ENCODE measurements at regions not wholly inside any gene's neighbourhood (a gene's known extent, or its start where the extent isn't known, plus 50 kb on each side); places are given as distances from the start of the nearest gene placed in this dataset.
"Not testable (repeated sequence)": the region's sequence is repeated elsewhere in the genome, so short reads cannot be mapped to it uniquely, and the experiment has no call there.

- in situ Hi-C loops (cut with HindIII; ENCODE audit: low pct_ligation_motif_present, low pct_unique_long_range_greater_than_20kb, low sequenced_read_pairs), result no loop called here
- DNase-seq, result no peak
These were observed 394.4 kb upstream of the SPHKAP start for GRCh38 chr2:228575897-228576296.

GRCh38 chr2:228568275-228568674 is 386.8 kb upstream of the SPHKAP start:
- DNase-seq; in situ Hi-C loops (cut with HindIII; ENCODE audit: low pct_ligation_motif_present, low pct_unique_long_range_greater_than_20kb, low sequenced_read_pairs): not testable (repeated sequence)

DNA sequence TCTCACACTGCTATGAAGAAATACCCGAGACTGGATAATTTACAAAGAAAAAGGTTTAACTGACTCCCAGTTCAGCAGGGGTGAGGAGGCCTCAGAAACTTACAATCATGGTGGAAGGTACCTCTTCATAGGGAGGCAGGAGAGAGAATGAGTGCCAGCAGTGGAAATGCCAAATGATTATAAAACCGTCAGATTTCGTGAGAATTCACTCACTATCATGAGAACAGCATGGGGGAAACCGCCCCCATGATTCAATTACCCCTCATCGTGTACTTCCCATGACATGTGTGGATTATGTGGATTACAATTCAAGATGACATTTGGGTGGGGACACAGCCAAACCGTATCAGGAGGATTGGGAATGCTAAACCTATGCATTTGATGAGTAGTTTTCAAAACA is 380.3 kb upstream of the SPHKAP start:
- in situ Hi-C loops (cut with HindIII; ENCODE audit: low pct_ligation_motif_present, low pct_unique_long_range_greater_than_20kb, low sequenced_read_pairs), result no loop called here
- DNase-seq, result no peak

- in situ Hi-C loops (cut with HindIII; ENCODE audit: low pct_ligation_motif_present, low pct_unique_long_range_greater_than_20kb, low sequenced_read_pairs), result no loop called here
These were observed 378.4 kb upstream of the SPHKAP start for GRCh38 chr2:228559774-228560415.

DNA sequence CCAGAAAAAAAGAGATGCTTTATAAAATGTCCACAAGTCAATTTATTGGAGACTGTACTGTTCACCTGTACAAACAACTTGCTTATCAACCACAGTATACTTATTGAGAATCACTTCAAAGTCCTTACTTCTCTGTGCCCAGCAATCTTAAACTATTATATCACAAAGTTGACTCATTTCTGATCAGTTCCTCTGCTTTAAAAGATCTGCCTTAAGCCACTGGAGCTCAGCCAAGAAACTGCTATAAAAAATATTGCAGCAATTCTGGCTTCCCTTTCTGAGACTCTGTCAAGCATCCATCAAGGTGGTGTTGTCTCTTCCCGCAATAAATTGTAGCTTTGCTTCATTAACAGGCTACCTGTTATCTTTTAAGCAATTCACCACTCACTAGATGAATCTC is 375.2 kb upstream of the SPHKAP start:
- no peak for DNase-seq
- in situ Hi-C loops (cut with HindIII; ENCODE audit: low pct_ligation_motif_present, low pct_unique_long_range_greater_than_20kb, low sequenced_read_pairs), result no loop called here

More at GRCh38 chr2:228559774-228560415, 378.4 kb upstream of the SPHKAP start:
- no peak for DNase-seq

DNA sequence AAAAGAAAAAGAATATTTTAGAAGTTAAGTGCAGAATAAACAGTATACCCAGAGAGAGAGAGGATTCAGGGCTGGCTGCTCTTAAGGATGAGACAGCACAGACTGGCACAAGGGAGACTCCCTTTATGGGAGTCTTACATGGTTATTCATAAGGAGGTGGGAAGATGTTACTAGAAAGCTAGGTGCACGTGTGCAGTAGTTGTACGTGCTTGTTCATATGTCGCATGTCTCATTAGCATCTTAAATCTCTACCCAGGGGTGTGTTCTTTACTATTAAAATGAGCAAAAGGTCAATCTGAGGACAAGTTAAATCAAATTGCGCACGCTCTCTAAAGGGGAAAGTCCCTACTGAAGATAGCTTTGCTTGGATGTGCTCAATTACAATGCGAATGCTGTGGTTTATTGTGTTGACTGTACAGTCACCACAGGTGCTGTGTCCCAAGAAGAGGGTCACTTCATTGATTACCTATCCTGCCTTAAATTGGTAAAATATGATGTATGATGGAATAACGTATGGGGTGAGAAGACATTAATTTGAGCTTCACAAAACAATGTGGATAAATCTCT is 368.0 kb upstream of the SPHKAP start:
- in situ Hi-C loops (cut with HindIII; ENCODE audit: low pct_ligation_motif_present, low pct_unique_long_range_greater_than_20kb, low sequenced_read_pairs), result no loop called here
- DNase-seq, result no peak

- in situ Hi-C loops (cut with HindIII; ENCODE audit: low pct_ligation_motif_present, low pct_unique_long_range_greater_than_20kb, low sequenced_read_pairs), result no loop called here
- no peak for DNase-seq
These were observed 366.7 kb upstream of the SPHKAP start for GRCh38 chr2:228548230-228548629.

DNA sequence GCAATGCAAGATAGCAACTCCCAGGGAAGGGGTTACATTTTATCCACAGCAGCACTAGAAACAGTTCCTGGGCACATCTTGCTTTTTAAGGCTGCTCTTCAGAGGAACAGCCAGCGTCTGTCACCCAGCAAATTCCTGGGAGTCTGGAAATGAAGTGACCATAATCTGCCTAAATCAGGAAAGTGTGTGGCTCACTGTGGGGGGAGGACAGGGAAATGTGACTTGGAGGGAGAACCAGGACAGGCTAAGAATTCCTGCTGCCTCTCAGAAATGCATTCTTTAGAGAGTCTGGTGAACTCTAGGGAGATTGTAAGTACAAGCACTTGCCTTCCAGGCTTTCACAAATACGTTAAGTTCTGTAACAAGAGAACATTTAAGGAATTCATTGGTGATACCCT is 364.3 kb upstream of the SPHKAP start:
- in situ Hi-C loops (cut with HindIII; ENCODE audit: low pct_ligation_motif_present, low pct_unique_long_range_greater_than_20kb, low sequenced_read_pairs), result no loop called here
- DNase-seq, result no peak

GRCh38 chr2:228545041-228545747 is 363.7 kb upstream of the SPHKAP start:
- in situ Hi-C loops (cut with HindIII; ENCODE audit: low pct_ligation_motif_present, low pct_unique_long_range_greater_than_20kb, low sequenced_read_pairs), result no loop called here
- DNase-seq, result no peak

GRCh38 chr2:228543117-228543516 is 361.6 kb upstream of the SPHKAP start:
- in situ Hi-C loops (cut with HindIII; ENCODE audit: low pct_ligation_motif_present, low pct_unique_long_range_greater_than_20kb, low sequenced_read_pairs), result no loop called here
- no peak for DNase-seq

GRCh38 chr2:228542277-228542676 is 360.8 kb upstream of the SPHKAP start:
- DNase-seq, result no peak
- in situ Hi-C loops (cut with HindIII; ENCODE audit: low pct_ligation_motif_present, low pct_unique_long_range_greater_than_20kb, low sequenced_read_pairs), result no loop called here

GRCh38 chr2:228541789-228542188 is 360.3 kb upstream of the SPHKAP start:
- in situ Hi-C loops (cut with HindIII; ENCODE audit: low pct_ligation_motif_present, low pct_unique_long_range_greater_than_20kb, low sequenced_read_pairs), result no loop called here
- no peak for DNase-seq

GRCh38 chr2:228540976-228541375 is 359.5 kb upstream of the SPHKAP start:
- no peak for DNase-seq
- in situ Hi-C loops (cut with HindIII; ENCODE audit: low pct_ligation_motif_present, low pct_unique_long_range_greater_than_20kb, low sequenced_read_pairs), result no loop called here

- DNase-seq, result peak; percentile 16
- in situ Hi-C loops (cut with HindIII; ENCODE audit: low pct_ligation_motif_present, low pct_unique_long_range_greater_than_20kb, low sequenced_read_pairs), result no loop called here
These were observed 353.9 kb upstream of the SPHKAP start for GRCh38 chr2:228535396-228535795.

GRCh38 chr2:228533156-228533555 is 351.7 kb upstream of the SPHKAP start:
- no peak for DNase-seq
- in situ Hi-C loops (cut with HindIII; ENCODE audit: low pct_ligation_motif_present, low pct_unique_long_range_greater_than_20kb, low sequenced_read_pairs), result no loop called here

- DNase-seq, result no peak
- in situ Hi-C loops (cut with HindIII; ENCODE audit: low pct_ligation_motif_present, low pct_unique_long_range_greater_than_20kb, low sequenced_read_pairs), result no loop called here
These were observed 350.7 kb upstream of the SPHKAP start for GRCh38 chr2:228532233-228532632.

DNA sequence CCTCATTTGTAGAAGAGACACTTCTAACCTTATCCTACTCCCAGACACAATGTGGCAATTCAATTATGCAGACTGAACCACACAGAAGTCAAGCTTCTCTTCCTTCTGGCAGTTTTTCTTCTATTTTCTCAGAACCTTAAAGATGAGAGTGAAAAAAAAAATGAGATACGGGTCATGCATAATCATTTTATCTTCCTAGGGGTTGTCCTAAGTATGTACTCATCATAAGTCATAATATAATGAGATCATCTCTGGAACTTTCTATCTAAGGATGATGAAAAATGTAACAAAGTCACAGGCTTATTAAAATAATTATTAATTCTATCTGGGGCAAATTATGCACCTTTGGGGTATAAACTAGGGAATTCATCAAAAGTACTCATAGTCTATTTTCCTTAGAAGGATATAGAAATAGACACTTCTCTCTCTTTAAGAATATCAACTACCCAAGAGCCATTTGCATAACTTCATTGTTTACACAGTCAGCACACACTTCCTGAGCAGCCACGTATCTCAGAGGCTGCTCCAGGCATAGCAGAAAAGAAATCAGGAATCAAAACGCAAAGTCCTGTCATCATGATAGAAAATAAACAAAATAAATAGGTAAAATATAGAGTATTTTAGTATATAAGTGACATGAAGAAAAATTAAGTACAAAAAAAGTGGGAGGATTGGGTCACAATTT is 345.9 kb upstream of the SPHKAP start:
- in situ Hi-C loops (cut with HindIII; ENCODE audit: low pct_ligation_motif_present, low pct_unique_long_range_greater_than_20kb, low sequenced_read_pairs), result no loop called here
- DNase-seq, result no peak

GRCh38 chr2:228526687-228527086 is 345.2 kb upstream of the SPHKAP start:
- in situ Hi-C loops (cut with HindIII; ENCODE audit: low pct_ligation_motif_present, low pct_unique_long_range_greater_than_20kb, low sequenced_read_pairs), result no loop called here

DNA sequence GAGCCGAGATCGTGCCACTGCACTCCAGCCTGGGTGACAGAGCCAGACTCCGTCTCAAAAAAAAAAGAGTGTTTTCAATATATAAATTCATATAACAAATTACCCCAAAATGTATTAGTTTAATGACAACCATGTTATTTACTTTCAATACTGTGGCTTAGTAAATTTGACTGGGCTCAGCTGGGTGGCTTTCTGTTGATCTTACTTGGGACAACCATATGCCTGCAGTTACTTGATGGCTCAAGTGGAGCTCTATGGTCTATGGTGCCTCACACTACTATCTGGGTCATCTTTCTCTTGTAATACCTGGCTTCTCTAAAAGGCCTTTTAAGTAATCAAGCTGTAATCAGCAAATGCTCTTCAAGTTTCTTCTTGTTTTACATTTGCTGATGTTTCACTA is 341.5 kb upstream of the SPHKAP start:
- no peak for DNase-seq
- in situ Hi-C loops (cut with HindIII; ENCODE audit: low pct_ligation_motif_present, low pct_unique_long_range_greater_than_20kb, low sequenced_read_pairs), result no loop called here

More at GRCh38 chr2:228526687-228527086, 345.2 kb upstream of the SPHKAP start:
- no peak for DNase-seq
